ENCODE measurements at regions not wholly inside any gene's neighbourhood (a gene's known extent, or its start where the extent isn't known, plus 50 kb on each side); places are given as distances from the start of the nearest gene placed in this dataset.
"Not testable (repeated sequence)": the region's sequence is repeated elsewhere in the genome, so short reads cannot be mapped to it uniquely, and the experiment has no call there.

DNA sequence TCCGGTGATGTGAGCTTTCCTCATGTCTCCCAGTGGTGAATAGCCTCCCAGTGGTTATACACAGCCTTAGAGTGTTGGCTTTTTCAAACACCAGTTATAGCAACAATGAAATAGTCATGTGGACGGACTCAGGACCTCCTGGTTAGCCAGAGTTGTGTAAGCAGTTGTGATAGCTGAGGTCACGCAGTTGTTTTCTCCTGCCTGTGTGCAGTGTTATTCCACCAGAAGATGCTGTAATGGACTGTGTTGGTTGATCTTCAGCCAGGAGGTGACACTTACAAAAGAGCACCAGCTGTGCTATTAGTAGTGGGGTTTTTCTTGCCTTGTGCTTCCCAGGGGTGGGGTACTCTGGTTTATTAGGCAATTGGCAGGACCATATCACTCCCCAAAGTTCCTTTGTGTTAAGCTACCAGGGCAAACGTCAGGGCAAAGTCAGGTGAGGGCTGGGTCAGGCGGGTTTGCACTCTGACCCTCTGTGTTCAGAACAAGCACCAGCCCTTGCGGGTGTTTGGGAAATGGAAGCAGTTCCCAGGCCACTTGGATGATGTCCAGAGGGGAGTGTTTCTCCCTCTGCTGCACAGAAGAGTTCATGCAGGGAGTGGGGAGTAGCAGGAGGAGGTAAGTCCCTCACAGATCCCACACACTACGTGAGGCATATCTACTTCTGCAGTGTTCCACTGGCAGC is 252.6 kb downstream of the TMEM47 start:
- DNase-seq, result no peak

DNA sequence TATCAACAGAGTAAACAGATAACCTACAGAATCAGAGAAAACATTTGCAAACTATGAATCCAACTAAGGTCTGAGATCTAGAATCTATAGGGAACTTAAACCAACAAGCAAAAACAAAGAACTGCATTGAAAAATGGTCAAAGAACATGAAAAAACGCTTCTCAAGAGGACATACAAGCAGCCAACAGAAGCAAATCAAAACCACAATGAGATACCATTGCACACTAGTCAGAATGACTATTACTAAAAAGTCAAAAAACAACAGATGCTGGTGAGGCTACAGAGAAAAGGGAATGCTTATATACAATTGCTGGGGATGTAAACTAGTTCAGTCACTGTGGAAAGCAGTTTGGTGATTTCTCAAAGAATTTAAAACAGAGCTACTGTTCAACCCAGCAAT is 255.7 kb downstream of the TMEM47 start:
- DNase-seq, result no peak

DNA sequence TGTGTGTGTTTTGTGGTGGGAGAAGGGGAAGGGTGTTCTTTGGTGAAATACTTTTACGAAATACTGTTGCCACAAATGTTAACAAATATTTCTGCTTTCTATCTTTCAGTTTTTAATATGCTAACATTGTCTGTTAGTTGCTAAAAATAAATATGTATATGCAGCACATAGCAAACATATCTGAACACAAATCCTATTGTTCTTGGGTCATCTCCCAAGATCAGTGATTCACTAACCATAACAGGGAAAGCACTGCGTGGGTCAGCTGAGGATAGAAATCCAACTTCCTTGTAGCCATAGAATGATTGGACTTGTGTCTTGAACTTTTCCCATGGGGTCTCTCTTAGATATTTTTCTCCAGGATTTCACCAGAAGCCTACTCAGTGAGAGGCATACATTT is 250.3 kb upstream of the FAM47A start:
- DNase-seq, result no peak

DNA sequence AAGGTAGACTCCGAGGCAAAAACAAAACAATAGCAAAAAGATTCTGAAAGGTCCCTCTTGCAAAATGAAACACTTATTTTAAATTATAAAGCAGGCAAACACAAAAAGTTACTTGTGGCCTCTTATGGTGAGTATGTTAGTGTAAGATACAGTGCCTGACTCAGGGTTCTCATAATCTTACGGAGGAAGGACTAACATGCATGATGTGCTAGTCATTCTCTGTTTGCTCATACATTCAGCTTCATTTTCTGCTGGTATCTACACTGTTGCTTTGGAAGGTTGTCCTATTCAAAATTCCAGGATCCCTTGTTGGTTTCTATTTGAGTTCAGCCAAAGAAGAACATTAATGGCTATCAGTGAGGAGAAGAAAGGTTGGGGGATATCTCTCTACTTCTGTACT is 249.1 kb upstream of the FAM47A start:
- DNase-seq, result no peak

DNA sequence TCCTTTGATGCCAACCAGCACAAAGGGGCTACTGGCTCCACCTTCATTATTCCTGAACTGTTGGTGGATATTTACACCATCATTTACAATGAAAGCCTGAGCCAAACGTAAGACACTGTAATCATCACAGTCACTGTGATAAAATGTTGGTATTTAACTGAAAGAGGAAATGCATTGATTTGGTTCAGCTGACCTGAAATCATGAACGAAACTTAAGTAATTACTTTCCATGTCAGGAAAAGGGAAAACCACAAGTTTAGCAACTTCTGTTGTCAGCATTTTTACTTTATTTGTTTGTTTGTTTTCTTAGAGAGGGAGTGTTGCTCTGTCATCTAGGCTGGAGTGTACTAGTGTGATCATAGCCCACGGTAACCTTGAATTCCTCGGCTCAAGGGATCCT is 247.8 kb upstream of the FAM47A start:
- DNase-seq, result no peak

DNA sequence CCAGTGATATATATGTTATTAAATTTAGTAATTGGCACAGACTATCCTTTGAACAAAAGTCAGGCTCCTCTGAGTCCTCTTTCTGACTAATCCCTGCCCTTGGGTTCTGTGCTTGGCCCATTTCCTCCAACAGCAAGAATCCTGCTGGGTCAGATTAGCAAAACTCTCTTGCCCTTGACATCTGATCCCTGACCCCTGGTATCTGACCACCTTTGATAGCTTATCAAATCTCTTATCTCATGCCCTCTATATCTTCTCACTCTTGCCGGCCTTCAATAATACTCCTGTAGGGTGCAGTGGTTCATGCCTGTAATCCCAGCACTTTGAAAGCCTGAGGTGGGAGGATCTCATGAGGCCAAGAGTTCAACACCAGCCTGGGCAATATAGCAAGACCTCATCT is 245.5 kb upstream of the FAM47A start:
- DNase-seq, result no peak

DNA sequence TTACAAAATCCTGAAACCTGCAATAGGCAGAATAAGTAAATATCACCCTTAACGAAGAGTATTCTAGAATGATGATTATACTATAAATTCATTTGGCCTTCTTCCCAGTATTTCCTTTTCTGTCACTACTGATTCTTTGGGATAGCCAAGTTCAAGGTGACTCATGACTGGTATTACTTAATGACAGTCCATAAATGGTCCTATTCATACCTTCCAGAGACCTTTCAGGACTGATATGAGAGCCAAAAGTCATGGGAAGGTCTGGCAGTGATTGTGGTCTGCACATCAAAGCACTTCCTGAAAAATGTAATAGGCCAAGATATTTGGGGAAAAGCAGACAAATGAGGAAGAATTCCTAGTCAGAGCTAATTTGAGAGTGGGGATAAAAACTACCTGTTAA is 239.6 kb upstream of the FAM47A start:
- no peak for DNase-seq

DNA sequence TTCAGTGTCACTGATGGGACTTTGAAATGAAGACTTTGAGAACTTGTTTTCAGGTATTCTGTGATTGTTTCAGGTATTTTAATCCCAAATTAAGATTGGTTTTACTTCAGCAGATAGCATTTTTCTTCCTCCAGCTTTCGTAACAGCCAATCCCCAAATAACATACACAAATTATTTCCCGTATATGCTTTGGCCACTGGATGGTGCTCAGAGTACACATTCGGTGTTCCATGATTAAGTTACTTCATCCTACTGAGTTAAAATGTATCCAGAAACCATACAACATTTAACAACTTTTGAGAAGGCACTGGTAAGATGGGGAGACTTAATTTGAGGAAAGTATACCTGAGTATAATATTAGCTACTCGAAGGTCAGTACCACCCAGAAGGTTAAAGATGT is 233.4 kb upstream of the FAM47A start:
- DNase-seq, result peak in 1 of 51 donors; percentile 0

DNA sequence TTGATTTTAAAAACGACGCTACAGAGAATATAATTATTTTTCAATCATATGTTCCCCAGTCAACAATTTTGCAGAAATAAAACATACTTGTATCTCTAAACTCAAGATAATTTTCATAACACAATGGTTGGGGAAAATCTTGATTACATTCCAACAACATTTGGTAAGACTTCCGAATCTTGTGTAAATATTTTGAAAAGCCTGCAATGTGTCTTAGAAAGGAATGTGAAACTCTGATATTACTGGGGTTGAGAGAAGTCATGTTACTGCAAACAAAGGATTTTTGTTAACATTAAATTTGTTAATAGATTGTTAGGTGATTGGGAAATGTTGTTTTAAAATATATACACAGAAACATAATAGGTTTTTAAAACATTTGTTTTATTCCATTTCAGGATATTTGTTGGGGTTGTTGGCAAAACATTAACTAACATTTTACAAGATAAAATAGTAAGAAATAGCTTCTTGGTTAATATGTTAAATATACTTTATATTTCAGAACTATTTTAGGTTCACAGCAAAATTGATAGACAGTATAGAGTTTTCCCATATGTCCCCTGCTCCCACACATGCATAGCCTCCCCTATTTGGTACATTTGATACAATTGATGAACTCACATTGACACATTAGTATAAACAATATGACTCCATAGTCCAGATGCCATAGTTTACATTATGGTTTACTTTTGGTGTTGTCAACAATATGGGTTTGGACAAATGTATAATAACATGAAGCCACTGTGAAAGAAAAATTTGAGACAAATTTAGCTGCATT is 218.6 kb upstream of the FAM47A start:
- no peak for DNase-seq

DNA sequence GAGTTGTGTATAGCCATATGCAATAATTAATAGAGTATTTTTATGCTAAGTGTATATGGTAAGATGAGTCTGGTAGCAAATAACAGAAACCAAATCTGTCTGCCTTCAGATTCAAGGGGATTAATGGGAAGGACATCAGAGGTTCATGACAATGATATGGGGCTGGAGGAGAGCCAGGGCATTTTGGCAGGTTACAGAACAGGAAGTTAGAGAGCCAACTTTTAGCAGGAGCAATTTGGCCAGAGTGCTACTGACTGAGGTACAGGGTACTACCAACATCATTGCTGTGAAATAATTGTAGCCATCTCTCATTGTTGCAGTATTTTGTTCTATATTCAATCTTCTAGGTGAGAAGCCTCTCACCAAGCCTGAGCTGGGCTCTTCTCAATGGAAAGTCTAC is 210.9 kb upstream of the FAM47A start:
- no peak for DNase-seq

DNA sequence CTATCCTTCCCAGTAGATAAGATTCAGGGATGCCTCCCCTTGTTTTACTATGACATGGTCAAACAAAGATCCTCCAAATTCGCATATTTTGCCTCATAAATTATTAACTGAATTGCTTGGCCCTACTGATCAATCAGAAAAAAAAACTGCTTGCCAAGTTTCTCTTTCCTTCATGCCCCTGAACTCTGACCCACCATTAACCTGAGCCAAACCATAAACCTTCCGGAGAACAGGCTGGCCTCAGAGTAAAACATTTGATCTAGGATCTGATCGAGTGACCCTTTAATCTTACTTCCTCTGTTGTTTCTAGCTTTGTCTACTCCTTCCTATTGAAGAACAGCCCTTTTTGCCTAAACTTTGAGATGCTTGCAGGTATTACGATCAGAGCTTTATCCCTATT is 209.7 kb upstream of the FAM47A start:
- no peak for DNase-seq

DNA sequence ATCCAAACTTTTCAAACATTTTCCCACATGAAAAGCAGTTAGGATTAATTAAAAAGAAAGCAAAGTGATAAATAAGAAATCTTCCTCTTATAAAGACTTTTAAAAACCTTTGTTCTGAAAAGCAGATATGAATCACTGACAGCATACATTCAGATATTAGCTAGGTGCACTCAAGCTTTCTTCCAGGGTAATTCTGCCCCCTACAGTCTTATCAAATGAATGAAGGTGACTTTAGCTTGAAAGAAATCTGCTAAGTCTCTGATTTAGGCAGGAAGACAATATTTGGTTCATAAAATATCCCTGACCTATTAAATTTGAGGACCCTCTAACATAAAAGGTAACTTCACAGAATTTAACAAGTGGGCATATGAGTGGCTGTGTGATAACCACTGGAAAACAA is 209.1 kb upstream of the FAM47A start:
- DNase-seq, result peak in 1 of 51 donors; percentile 1

DNA sequence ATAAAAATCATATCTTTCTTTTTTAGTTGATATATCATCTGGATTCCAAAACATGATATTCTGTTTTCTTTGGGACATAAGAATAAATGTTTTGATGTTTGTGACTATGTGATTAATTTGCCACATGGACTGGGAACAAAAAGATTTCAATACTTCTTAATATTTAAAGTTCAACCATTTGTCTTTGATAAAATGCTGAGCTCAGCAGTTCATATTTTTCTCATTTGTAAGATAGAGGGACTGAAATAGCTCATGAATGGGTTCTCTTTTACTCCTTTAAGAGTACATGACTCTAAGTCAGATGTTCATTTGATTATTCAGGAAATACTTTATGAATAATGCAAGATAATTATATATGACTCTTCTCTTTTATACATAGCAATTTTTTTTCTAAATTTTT is 205.9 kb upstream of the FAM47A start:
- DNase-seq, result no peak

DNA sequence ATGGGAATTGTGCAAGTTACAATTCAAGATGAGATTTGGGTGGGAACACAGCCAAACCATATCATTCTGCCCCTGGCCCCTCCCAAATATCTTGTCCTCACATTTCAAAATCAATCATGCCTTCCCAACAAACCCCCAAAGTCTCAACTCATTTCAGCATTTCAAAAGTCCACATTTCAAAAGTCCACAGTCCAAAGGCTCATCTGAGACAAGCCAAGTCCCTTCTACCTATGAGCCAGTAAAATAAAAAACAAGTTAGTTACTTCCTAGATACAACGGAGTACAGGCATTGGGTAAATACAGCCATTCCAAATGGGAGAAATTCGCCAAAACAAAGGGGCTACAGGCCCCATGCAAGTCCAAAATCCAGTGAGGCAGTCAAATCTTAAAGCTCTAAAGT is 203.3 kb upstream of the FAM47A start:
- DNase-seq, result not testable (repeated sequence)

DNA sequence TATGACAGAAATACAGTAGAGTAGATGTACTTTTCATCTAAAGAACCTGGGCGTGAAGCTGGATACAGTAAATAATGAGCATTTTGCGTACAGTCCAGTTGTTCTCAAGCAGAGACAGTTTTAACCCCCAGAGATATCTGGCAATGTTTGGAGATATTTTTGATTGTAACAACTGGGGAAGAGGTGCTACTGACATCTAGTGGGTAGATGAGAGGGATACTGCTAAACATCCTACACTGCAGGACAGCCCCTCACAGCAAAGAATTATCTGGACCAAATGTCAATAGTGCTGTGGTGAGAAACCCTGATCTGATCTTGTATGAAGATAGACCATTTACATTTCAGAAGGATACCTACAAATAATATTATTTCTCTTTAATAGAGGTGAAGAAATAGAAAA is 200.2 kb upstream of the FAM47A start:
- DNase-seq, result peak in 2 of 51 donors; percentile 0

DNA sequence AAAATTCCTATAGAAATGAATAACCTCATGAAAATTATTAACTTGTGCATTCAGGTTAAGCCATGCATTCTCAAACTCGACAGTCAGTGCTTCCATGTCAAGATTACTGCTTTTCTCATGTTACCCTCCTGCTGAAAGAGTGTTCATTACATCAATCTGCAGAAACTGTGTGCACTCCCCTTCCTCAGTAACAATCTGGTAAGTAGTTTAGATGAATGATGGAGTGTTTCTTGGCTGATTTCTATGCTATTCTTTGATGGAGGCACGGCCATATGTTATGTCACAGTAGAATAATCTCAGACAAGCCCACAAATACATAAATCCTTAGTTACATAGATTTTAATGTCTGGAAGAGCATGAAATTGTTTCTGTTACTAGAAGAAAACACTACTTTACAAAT is 193.3 kb upstream of the FAM47A start:
- DNase-seq, result no peak

DNA sequence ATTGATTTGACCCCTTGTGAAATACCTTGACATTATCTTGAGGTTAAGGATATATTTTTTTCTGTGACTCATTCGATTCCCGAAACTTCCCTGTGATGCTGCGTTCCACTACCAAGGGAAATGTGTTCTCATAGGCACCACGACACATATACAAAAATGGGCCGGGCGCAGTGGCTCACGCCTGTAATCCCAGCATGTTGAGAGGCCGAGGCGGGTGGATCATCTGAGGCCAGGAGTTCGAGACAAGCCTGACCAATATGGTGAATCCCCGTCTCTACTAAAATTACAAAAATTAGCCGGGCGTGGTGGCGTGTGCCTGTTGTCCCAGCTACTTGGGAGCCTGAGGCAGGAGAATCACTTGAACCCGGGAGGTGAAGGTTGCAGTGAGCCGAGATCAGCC is 188.3 kb upstream of the FAM47A start:
- DNase-seq, result not testable (repeated sequence)

DNA sequence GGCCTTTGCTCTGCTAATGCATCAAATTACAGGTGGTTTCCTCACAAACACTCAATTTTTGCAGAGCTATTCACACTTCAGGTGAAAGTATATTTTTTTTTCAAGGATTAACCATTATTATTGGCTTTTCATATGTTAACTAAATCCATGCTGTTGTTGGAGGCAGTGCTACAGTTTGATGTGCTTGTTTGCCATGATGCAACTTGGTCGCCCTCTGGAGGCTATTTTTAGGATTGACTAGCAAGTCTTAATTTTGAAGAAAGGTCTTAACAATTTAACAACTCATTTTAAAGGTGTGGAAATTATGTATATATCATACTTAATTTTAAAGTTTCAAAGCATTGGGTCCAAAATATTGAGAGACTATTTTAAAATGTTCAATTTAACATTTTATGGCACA is 168.8 kb upstream of the FAM47A start:
- DNase-seq, result peak in 11 of 51 donors; percentile 0 to 28 (median 1)

DNA sequence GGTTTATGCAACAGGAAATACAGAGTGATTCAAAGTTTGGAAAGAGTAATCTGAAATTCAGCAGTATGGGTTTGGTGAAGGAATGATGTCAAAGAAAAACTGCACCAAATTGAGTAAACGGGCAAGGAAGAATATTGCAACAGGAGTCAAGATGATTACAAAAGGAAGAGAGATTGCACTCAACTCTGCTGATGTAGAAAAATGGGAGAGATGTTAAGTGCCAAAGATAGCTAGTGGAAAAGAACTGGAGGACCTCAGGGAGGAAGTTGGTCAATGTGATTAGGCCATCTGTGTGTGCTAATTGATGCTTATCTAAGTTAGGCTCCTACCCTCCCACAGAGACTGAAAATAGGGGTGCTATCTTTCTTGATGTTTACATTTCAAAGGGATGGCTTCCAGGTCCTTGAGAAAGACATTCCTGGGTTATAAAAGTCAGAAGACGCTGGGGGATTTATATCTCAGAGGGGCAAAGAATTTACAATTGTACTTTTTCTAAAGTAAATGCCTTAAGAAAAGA is 167.4 kb upstream of the FAM47A start:
- DNase-seq, result no peak

DNA sequence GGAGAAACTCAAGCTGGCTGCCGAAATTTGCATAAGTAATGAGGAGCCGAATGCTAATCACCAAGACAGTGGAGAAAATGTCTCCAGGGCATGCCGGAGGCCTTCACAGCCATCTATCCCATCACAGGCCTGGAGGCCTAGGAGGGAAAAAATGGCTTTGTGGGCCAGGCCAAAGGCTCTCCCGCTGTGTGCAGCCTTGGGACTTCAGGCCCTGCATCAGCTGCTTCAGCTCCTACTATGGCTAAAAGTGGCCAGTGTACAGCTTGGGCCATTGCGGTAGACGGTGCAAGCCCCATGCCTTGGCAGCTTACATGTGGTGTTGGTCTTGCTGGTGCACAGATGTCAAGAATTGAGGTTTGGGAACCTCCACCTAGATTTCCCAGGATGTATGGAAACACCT is 162.6 kb upstream of the FAM47A start:
- DNase-seq, result no peak

DNA sequence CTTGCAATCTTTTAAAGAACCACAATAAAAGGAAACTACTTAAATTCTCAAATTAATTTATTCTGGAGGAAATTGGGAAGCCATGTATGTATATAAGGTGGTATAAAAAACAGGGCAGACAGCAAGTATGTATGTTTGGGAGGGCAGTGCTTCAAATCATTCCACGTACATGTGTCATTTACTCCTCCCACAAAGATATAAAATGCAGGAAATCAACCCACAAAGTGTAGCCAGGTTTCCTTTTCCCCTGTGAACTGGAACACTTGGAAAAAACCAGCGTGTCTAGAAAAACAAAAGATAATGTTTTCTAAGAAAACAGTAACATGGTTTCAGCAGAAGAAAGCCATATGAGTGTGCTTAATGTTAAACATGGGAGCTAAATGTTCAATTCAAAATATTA is 156.7 kb upstream of the FAM47A start:
- DNase-seq, result no peak

DNA sequence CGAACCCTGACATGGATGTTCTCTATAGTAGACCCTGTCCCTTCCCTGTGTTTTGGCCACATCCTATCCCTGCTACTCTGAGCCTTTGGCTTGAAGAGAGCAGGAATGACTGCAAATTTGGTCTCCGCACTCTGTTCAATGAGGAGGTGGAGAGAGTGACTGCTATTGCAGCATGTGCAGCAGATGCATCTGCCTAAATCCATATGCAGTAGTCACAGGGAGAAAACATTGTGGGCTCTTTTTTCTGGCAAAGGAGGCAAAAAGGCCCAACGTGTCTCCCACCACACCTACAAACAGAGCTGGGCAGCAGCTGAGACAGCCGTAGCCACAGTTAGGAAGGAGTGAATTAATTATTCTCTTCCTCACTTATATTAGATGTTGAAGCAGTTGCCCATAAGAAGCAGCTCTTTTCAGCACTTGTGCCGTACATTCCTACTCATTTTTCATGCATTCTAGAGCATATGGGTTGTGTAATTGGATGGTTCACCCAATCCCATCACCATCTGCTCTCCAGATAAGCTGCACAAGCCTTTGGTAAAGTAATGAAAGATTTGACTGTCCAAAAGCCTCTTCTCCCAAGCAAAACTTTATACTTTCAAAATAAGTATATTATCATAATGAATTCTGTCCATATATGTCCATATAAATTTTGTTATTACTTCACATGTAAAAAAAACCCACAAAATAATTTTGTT is 147.9 kb upstream of the FAM47A start:
- no peak for DNase-seq

DNA sequence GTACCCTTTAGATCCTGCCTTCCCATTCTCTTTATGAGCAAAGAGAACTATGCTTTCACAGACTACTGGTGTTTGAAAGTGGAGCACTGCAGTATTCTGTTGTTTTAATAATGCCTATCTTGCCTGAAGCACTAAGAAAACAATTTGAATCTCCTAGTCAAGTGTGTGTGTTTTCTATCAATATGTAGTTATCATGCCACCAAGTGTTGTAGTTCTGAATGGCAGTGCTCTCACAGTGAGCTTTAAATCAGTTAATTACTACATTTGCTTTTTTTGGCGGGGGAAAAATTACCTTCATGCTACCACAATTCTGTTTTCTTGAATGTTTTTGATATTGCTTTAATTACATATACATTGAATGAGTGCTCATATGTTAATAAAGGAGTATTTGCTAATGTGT is 143.6 kb upstream of the FAM47A start:
- DNase-seq, result no peak

Data from hypothalamus (tissue), 51 donors.